ENCODE measurements at regions not wholly inside any gene's neighbourhood (a gene's known extent, or its start where the extent isn't known, plus 50 kb on each side); places are given as distances from the start of the nearest gene placed in this dataset.

DNA sequence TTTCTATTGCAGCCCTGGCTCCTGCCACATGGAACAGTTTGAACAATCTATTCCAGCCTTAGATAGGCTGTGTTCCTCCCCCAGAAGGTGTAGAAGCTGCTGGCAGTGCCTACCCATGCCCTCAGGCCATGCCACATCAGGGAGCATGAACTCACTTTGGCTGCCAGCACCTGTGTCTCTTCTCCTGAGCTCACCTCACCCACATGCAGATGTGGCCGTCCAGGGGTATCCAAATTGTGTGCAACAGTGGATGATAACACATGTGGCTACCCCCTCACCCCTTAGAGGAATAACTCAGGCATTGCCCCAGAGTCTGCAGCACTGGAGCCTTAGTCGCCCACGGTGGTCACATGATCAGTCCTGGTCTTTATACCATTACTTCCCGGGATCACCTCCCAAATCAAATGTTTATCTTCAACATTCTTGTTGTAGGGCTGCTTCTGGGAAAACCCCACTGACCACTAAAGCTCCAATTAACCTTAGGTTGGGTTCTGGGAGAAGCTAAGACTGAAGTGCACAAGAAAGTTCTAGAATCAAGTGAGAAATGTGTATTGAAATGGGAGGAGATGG lies 110.4 kb downstream of the BANF2 start:
- no peak for DNase-seq

DNA sequence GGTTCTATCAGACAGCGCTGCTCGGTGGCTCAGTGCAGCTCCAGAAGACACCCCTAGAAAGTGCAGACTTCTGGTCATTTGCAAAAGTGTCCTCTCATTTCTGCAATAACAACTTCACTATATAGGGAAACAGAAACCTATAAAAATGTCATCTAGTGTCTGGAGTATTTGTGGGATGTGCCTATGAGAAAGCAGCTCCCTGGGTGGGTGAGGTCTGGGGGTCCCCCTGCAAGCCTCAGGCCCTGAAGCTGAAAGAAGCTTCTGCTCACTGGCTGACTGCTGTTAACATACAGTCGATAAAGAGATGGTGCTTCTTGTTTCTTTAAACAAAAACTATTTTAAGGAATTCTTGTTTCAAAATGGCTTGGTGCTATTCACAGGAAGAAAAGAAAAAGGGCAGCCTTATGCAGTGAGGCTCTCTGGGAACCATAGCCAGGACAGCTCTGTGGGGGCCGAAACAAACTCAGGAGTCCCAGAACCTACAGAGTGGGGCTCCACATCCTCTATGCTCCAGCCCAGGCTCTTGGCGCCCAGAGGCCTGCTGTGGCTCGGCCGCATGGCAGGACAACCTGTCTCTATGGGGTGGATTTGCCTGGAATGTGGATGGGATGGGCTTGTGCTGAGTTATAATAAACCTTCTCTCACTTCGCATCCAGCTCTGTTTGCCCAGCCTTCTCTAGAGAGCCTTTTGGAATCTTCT lies 109.7 kb downstream of the BANF2 start:
- DNase-seq, result no peak

DNA sequence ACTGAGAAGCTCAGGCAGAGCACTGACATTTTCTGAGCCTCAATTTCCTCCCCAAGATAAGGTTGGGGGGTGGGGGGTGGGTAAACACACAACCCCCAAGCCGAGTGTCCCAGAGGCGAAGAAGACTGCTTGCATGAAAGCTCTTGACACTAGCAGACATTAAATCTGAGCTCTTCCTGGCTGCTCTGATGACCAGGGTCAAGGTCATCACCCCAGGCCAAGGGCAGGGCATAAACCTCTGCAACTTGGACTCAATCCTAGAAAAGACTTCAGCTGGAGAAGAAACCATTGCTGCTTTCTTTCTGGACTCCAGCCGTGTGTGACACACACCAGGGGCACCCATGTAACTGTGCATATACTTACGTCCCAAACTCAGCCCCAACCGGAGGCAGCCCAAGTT lies 109.0 kb downstream of the BANF2 start:
- no peak for DNase-seq

GRCh38 chr20:17808357-17808756 lies 108.6 kb downstream of the BANF2 start:
- no peak for DNase-seq

- DNase-seq, result no peak
Observed at GRCh38 chr20:17807651-17808050, 107.9 kb downstream of the BANF2 start.

DNA sequence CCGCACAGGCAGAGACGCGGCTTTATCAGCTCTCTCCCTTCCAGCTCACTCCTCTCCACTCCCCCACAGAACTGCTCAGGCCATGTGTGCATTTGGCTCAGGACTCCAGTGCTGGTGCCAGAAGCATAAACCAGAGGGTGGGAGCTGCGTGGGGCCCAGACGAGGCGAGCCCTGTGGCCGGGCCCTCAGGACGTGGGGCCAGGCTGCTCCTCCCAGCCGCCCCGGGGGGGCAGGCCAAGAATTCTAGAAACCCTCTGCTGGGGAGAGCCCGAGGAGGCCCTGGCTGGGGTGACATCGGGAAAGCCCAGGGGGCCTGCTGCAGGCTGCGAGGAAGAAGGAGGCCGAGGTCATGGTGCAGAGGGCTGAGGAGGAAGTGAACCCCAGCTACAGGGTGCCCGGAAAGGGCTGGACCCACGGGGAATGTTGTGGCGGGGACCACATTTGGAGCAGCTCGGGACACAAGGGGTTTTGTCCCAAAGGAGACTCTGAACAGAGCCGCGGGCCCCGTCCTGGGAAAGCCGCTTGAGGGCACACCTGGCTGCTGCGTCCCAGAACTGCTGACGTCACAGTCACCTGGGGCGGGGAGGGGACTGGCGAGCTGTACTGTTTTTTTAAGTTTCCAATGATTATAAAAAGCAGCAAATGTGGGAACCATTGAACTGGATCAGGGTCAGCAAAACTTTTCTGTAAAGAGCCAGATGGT lies 107.1 kb downstream of the BANF2 start:
- no peak for DNase-seq

DNA sequence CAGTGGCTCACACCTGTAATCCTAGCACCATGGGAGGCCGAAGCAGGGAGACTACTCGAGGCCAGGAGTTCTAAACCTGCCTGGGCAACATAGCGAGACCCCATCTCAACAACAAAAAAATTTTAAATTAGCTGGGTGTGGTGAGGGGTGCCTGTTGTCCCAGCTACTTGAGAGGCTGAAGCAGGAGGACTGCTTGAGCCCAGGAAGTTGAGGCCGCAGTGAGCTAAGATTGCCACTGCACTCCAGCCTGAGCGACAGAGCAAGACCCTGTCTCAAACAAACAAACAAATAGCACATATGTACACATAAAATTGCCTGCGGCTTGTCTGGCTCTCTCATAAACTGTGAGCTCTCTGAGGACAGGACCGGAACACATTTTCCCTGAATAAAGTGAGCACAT lies 106.3 kb downstream of the BANF2 start:
- DNase-seq, result no peak

GRCh38 chr20:17803765-17804164 lies 104.0 kb downstream of the BANF2 start:
- no peak for DNase-seq

DNA sequence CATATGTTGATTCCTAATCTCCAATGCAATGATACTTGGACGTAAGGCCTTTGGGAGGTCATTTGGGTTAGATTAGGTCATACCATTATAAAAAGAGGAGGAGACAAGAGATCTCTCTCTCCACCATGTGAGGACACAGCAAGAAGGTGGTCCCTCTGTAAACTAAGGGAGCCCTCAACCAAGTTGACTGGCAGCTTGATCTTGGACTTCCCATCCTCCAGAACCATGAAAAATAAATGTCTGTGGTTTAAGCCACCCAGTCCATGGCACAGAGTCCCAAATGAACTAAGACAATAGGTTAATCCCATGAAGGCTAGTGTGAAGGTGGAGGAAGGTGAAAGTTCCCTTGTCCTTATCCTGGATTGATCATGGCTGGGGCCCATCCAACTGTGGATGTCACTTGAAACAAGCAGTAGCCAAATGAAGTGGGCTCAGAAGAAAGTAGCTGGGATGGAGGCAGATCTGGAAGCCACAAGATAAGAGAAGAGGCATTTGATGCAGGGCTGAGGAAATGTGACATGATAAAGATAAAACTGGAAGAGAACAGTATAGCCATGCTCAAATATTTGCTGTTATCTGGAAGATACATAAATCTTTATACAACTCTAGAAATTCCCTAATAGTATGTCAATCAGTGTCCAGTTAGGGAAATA lies 99.9 kb downstream of the BANF2 start:
- no peak for DNase-seq

GRCh38 chr20:17798601-17799000 lies 98.8 kb downstream of the BANF2 start:
- no peak for DNase-seq

GRCh38 chr20:17797579-17797978 lies 97.8 kb downstream of the BANF2 start:
- DNase-seq, result no peak

DNA sequence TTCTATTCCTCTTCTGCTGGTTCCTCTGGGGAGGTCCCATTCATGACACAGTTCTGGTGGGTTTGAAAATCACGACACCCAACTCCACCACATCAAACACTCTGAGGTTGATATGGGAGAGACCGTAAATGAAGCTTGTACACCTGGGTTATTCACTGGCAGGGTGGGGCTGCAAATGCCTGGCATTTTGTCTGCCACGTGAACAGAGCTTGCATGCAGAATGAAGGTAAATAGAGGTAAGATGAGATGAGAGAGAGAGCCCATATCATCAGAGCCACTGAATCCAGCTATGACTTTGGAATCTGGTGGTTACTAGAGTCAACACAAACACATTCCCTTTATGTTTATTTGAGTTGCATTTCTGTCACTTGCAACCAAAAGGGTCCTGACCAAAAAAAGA lies 97.4 kb downstream of the BANF2 start:
- no peak for DNase-seq

DNA sequence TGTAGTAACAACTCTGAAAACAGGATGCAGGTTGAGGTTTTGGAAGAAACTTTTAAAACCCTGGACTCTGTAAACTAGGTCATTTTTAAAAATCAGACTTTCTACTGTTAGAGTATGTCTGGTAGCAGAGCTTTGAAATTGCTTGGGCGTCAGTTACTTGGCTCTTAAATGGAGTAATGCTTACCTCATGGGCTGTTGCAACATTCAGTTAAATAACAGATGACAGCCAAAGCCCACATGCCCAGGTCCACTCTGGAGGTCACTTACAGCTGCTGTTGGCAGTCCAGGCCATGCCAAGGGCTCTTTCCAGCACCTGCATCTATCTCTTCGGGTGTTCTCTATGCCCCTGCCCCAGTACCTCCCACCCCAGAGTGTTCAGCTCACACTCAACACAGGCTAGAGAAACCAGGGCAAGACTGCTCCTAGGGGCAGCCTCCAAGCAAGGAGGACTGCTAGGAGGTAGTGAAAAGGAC lies 96.4 kb downstream of the BANF2 start:
- no peak for DNase-seq

GRCh38 chr20:17795501-17796071 lies 95.8 kb downstream of the BANF2 start:
- no peak for DNase-seq

DNA sequence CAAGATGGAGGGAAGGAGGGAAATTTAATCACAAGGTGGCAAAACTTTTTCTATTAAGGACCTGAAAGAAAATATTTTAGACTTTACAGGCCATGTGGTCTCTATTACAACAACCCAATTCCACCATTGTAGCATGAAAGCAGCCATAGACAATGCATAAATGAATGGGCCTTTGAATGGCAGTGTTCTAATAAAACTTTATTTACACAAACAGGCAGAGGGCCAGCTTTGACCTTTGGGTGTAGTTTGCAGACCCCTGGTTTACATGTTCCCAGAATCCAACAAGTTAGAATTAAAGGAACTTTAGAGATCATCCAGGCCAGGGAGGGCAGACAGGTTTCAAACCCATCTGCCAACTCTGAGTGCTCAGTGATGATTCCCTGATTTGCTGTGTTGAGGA lies 95.2 kb downstream of the BANF2 start:
- no peak for DNase-seq

DNA sequence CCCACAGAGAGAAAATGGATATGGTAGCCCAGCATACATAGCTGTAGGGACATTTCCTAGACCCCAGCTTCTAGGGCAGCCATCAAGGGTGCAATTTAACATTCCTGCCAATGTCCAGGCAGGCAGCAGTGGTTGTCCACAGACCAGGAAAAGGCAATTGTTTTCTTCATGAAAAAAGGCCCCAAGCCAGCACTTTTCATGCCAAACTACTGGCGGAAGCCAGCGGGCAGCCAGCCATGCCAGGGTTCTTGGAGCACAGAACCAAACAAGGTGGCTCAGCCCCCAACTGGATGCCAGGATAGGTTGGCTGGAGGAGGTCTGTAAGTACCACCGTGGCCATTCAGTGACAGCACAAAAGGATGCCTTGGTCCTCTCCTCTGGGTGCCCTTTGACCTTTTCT lies 94.6 kb downstream of the BANF2 start:
- no peak for DNase-seq

- DNase-seq, result no peak
Observed at GRCh38 chr20:17793986-17794385, 94.2 kb downstream of the BANF2 start.

GRCh38 chr20:17790296-17790695 lies 90.5 kb downstream of the BANF2 start:
- DNase-seq, result no peak

- DNase-seq, result no peak
Observed at GRCh38 chr20:17787816-17788215, 88.0 kb downstream of the BANF2 start.

- DNase-seq, result no peak
Observed at GRCh38 chr20:17786221-17786718, 86.5 kb downstream of the BANF2 start.
